GF-D8 (cell line): ENCODE measurements at regions not wholly inside any gene's neighbourhood (a gene's known extent, or its start where the extent isn't known, plus 50 kb on each side); places are given as distances from the start of the nearest gene placed in this dataset.
"Not testable (repeated sequence)": the region's sequence is repeated elsewhere in the genome, so short reads cannot be mapped to it uniquely, and the experiment has no call there.

Experiments used
- DNase-seq: peaks from one replicate; lab custom pipeline; 2025; lab: John Stamatoyannopoulos, UW

- DNase-seq = no peak
These were observed 345.1 kb upstream of the PSMD7 start for GRCh38 chr16:73951481-73951880.

GRCh38 chr16:73949574-73950320 is 346.9 kb upstream of the PSMD7 start:
- DNase-seq = no peak

- no peak for DNase-seq
These were observed 351.0 kb upstream of the PSMD7 start for GRCh38 chr16:73945631-73946030.

- not testable (repeated sequence) for DNase-seq
These were observed 353.4 kb upstream of the PSMD7 start for GRCh38 chr16:73943184-73943583.

GRCh38 chr16:73940786-73941185 is 355.8 kb upstream of the PSMD7 start:
- DNase-seq = not testable (repeated sequence)

GRCh38 chr16:73923951-73924350 is 372.7 kb upstream of the PSMD7 start:
- no peak for DNase-seq

- DNase-seq = no peak
These were observed 375.3 kb upstream of the PSMD7 start for GRCh38 chr16:73921295-73921694.

GRCh38 chr16:73916829-73917594 is 379.6 kb upstream of the PSMD7 start:
- DNase-seq = no peak

- no peak for DNase-seq
These were observed 380.7 kb upstream of the PSMD7 start for GRCh38 chr16:73915935-73916334.

GRCh38 chr16:73915140-73915539 is 381.5 kb upstream of the PSMD7 start:
- no peak for DNase-seq

- DNase-seq = no peak
These were observed 383.8 kb upstream of the PSMD7 start for GRCh38 chr16:73912850-73913249.

GRCh38 chr16:73912281-73912680 is 384.3 kb upstream of the PSMD7 start:
- no peak for DNase-seq

GRCh38 chr16:73909529-73910035 is 387.0 kb upstream of the PSMD7 start:
- DNase-seq = no peak

- DNase-seq = no peak
These were observed 405.5 kb upstream of the PSMD7 start for GRCh38 chr16:73891129-73891542.

GRCh38 chr16:73890186-73891128 is 406.2 kb upstream of the PSMD7 start:
- DNase-seq = no peak

GRCh38 chr16:73888840-73889490 is 407.6 kb upstream of the PSMD7 start:
- DNase-seq = no peak

GRCh38 chr16:73887911-73888310 is 408.7 kb upstream of the PSMD7 start:
- DNase-seq = no peak

GRCh38 chr16:73886426-73886825 is 410.2 kb upstream of the PSMD7 start:
- DNase-seq = no peak

- no peak for DNase-seq
These were observed 411.3 kb upstream of the PSMD7 start for GRCh38 chr16:73885319-73885718.

- DNase-seq = no peak
These were observed 412.8 kb upstream of the PSMD7 start for GRCh38 chr16:73883841-73884240.

GRCh38 chr16:73883126-73883525 is 413.5 kb upstream of the PSMD7 start:
- DNase-seq = no peak

- DNase-seq = no peak
These were observed 414.0 kb upstream of the PSMD7 start for GRCh38 chr16:73882651-73883050.
